Posterior cingulate gyrus (tissue), 11 donors: ENCODE measurements at regions not wholly inside any gene's neighbourhood (a gene's known extent, or its start where the extent isn't known, plus 50 kb on each side); places are given as distances from the start of the nearest gene placed in this dataset.
A peak's percentile ranks its signal among the peaks of the same experiment; 100 is the strongest.
"Not testable (repeated sequence)": the region's sequence is repeated elsewhere in the genome, so short reads cannot be mapped to it uniquely, and the experiment has no call there.

Experiments used
- DNase-seq, 10 donors: peaks; one replicate each; pipeline versions ENCODE4 v3.0.0 to v3.0.0-alpha.2; 2020 to 2021; ENCODE audit warnings: mixed read lengths in 3 of 10
- intact Hi-C: fragments of 100-400 bp; cut with DNase I; formaldehyde crosslinking; loops from one replicate; pipeline ENCODE4 v1.15.1; 2023

- DNase-seq: no peak
- intact Hi-C loops: no loop called here
Measured at GRCh38 chr10:35794703-35795102, 152.6 kb upstream of the FZD8 start.

- intact Hi-C loops: no loop called here
- DNase-seq: no peak
Measured at GRCh38 chr10:35792291-35792690, 150.2 kb upstream of the FZD8 start.

DNA sequence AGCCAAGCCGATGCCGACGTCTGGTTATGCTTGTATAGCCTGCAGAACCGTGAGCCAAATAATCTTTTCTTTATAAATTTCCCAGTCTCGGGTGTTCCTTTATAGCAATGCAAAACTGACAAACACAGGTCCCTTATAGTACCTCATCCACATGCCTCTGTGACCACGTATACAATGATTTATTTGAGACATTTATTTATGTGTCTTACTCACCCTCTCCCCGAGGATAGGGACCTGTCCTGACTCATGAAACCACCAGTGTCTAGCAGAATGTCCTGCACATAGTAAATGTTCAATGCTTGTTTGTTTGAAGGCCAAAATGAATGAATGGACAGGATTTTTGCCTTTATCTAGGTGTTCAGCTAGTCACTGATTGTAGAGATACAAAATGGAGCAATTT is 147.9 kb upstream of the FZD8 start:
- intact Hi-C loops: no loop called here
- DNase-seq: no peak

- intact Hi-C loops: no loop called here
- DNase-seq: no peak
Measured at GRCh38 chr10:35784751-35785150, 142.7 kb upstream of the FZD8 start.

DNA sequence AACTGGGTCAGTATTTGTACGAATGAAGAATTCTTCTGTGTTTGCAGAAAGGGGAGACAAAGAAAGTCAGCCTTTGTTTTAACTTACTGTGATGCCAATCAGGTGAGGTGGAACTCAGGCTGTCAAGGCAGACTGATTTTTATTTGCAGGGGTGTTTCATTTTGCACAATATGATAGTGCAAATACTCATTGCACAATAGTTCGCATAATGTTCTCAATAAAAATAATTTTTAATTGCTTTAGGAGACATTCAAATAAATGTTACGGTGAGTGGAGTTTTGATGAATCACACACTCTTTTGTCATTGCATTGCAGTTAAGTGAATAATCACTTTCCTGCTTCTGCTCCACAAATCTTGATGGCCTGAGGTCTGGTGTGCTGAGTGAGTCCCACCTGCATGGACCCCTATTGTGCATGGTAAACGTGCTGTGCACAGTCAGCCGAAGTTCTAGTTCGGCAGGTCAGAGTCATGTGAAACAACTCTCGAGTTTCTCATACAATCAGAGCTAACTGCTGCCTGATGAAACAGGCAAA is 141.3 kb upstream of the FZD8 start:
- DNase-seq: no peak
- intact Hi-C loops: no loop called here

DNA sequence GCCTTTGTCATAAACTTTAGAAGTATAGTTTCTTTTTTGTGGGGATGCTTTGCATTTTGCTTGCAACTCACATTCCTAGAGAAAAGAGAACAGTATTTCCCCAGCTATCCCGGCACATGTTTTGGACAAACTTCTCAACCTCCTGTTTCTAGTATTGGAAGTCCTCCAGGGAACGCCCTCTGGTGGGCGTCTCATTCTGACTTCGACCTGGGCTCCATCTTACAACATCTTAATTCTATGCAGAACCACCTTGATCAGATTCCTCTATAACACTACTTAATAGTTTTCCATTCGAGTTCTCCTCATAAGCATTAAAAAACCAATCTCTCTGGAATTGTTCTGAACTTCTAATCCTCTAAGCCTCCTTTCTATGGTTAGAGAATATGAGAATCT is 139.5 kb upstream of the FZD8 start:
- intact Hi-C loops: no loop called here
- no peak for DNase-seq

- DNase-seq: no peak
- intact Hi-C loops: no loop called here
Measured at GRCh38 chr10:35780970-35781642, 139.0 kb upstream of the FZD8 start.

DNA sequence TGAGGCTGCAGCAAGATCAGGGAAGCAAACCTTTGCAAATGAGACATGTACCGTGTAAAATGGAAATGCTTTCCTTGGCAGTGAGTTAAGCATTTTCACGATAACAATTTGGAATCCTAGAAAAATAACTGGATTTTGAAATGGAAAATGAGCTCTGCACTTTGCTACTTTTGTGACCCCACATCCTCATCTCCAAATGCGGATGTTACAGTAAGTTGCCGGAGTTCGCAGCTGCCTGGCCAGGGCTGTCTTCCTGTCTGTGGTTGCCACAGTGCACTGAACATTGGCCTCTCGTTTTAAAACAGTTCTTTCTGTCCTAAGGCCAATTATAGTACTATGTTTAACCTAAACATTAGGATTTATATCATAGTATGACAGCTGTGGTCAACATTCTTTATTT is 136.2 kb upstream of the FZD8 start:
- DNase-seq: no peak
- intact Hi-C loops: no loop called here

DNA sequence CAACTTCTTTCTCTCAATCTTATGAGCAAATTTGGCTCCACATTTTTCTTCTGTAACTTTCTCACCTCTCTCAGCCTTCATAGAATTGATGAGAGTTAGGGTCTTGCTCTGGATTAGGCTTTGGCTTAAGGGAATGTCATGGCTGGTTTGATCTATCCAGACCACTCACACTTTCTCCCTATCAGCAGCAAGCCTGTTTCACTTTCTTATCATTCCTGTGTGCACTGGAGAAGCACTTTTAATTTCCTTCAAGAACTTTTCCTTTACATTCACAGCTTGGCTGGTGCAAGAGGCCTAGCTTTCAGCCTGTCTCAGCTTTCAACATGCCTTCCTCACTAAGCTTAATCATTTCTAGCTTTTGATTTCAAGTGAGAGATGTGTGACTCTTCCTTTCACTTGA is 134.5 kb upstream of the FZD8 start:
- intact Hi-C loops, DNase-seq: not testable (repeated sequence)

DNA sequence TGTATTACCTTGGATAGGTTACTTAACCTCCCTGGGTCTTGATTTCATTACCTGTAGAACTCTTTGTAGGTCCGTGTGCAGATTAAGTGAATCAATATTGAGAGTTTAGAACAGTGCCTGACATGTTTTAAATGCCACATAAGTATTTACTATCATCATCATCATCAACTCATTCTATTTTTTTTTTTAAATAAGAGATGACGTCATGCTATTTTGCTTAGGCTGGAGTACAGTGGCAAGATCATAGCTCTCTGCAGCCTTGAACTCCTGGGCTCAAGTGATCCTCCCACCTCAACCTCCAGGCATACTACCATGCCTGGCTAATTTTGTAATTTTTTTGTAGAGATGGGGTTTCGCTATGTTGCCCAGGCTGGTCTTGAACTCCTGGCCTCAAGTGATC is 132.0 kb upstream of the FZD8 start:
- intact Hi-C loops: no loop called here
- DNase-seq: no peak

GRCh38 chr10:35770817-35771355 is 128.8 kb upstream of the FZD8 start:
- intact Hi-C loops: no loop called here
- DNase-seq: no peak

DNA sequence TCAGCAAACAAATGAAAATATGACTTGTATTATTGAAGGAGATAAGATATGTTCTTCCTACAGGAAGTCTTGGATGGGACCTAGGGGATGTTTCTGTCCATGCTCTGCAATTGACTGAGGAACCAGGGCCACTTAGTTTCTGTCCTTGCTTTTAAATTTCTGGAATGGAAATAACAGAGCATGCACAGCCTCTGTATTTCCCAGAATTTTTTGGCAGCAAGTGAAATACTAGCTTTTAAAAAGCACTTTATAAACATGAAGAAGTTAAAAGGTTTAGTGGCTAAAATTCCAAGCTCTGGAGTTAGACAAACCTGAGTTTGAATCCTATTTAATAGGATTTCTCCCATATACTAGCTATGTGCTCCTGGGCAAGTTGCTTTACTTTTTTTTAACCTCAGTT is 127.7 kb upstream of the FZD8 start:
- no peak for DNase-seq
- intact Hi-C loops: no loop called here

- DNase-seq: no peak
- intact Hi-C loops: no loop called here
Measured at GRCh38 chr10:35768731-35769130, 126.6 kb upstream of the FZD8 start.

DNA sequence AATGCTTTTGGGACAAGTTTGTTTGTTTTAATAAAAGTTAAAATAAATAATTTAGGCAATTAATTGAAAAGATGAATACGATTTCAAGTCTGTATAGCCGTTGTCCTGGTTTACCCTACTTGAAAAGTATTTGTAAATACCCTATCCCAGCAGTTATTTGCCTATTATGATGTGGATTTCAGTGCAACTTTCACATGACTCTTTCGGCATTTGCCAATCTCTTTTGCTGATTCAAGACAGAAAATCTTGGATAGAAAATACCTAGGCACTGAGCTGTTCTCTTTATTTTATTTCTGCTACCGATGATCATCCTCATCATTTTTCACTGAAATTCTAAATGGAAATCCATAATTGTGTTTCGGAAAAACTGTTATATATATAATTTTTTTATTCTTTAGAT is 125.9 kb upstream of the FZD8 start:
- intact Hi-C loops: no loop called here
- DNase-seq: no peak

DNA sequence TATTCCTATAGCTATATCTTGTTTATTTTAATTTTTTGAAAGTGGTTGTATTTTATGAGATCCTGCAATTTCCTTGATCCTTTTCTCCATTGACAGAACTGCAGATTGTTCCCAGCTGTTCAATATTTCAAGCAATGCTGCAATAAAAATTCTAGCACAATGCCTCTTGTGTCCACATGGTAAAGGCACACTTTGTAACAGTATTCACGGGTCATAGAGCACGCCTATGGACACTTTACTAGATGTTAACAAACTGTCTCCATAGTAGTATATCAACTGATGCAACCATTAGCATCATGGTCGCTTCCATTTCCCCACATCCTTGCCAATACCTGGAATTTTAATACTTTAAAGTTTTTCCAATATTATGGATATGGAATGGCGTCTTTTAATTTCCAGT is 123.9 kb upstream of the FZD8 start:
- DNase-seq: no peak
- intact Hi-C loops: no loop called here

GRCh38 chr10:35765066-35765527 is 123.0 kb upstream of the FZD8 start:
- intact Hi-C loops: no loop called here
- peak in 2 of 10 donors; percentile 11 to 82 for DNase-seq

DNA sequence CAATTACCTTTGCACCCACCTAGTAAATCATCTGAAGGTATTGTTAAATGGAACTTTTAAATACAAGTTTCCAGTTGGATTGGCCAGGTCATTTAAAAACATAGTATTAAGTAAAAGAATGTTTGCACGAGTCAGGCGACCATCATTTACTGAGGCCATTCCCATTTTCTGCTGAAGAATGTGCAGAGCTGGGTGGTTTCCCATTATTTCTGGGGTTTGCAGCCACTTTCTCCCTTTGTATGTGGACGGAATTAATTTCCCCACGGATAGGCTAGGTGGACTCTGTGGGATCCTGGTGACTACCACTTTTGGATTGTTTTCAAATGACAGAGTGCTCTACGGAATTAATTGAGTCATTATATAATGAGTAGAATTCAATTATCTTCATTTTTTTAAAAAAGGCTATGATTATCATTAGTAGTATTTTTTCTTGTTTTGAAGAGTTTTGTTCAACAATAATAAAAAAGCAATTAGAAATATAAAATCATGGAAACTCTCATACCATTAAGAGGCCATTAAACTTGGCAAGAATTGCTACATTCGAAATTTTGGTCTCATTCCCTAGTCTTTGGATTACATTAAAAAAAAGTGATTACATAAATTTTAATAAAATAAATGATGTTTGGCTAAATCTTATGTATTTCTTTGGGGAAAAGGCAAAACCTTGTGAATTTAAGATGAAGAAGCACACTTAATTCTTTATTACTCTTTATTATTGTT is 120.4 kb upstream of the FZD8 start:
- DNase-seq: no peak
- intact Hi-C loops: no loop called here

GRCh38 chr10:35758076-35758475 is 116.0 kb upstream of the FZD8 start:
- intact Hi-C loops: no loop called here
- DNase-seq: no peak

DNA sequence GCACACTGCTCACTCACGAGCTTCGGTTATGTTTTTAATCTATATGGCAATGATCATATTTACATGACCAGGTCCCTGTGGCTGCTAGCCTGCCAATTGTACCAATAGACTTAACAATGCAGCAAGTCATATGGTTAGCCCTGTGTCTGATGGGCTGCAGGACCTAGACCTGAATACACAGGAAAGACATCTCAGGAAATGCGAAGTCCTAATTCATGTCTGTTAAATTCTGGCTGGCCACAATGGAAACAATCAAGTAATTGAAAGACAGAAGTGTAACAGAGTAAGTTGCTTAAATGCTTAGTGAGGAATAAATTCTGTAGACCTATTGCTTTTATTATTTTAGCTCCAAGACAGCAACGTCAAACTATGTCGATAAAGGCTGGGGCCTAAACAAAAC is 112.4 kb upstream of the FZD8 start:
- DNase-seq: no peak
- intact Hi-C loops: no loop called here

- intact Hi-C loops: no loop called here
Measured at GRCh38 chr10:35752469-35753461, 110.7 kb upstream of the FZD8 start.

GRCh38 chr10:35751347-35751746 is 109.3 kb upstream of the FZD8 start:
- intact Hi-C loops: no loop called here
- DNase-seq: no peak

More at GRCh38 chr10:35752469-35753461, 110.7 kb upstream of the FZD8 start:
- no peak for DNase-seq
